Liver (tissue), 8 donors: ENCODE measurements at regions not wholly inside any gene's neighbourhood (a gene's known extent, or its start where the extent isn't known, plus 50 kb on each side); places are given as distances from the start of the nearest gene placed in this dataset.

Experiments used
- DNase-seq: peaks from one replicate; pipeline ENCODE4 v3.0.0-alpha.2; 2017; ENCODE audit warnings: low spot score
- H3K27ac ChIP-seq, 2 donors: one replicate each; pipeline ENCODE4 v1.7.0; 2013; ENCODE audit warnings: inconsistent platforms in 2 of 2, low read length in 2 of 2, control low read depth in 1 of 2, low read depth in 1 of 2, mild to moderate bottlenecking in 1 of 2
- H3K27me3 ChIP-seq, 4 donors: one replicate each; pipeline versions ENCODE4 v1.6.1 to v1.7.0; 2013; ENCODE audit warnings: low read length in 3 of 4, inconsistent platforms in 1 of 4, mild to moderate bottlenecking in 1 of 4, moderate library complexity in 1 of 4; ENCODE audit not compliant: control insufficient read depth in 4 of 4, insufficient read depth in 4 of 4
- H3K36me3 ChIP-seq, 4 donors: one replicate each; pipeline versions ENCODE4 v1.6.1 to v1.7.0; 2013; ENCODE audit warnings: low read length in 3 of 4, mild to moderate bottlenecking in 3 of 4, low read depth in 1 of 4, moderate library complexity in 1 of 4; ENCODE audit not compliant: control insufficient read depth in 4 of 4, insufficient read depth in 3 of 4
- H3K4me1 ChIP-seq, 4 donors: one replicate each; pipeline versions ENCODE4 v1.6.1 to v1.7.0; 2013; ENCODE audit warnings: low read length in 3 of 4, mild to moderate bottlenecking in 3 of 4, moderate library complexity in 1 of 4; ENCODE audit not compliant: control insufficient read depth in 4 of 4, insufficient read depth in 4 of 4
- H3K4me3 ChIP-seq, 3 donors: one replicate each; pipeline versions ENCODE4 v1.6.1 to v1.7.0; 2013; ENCODE audit warnings: low read length in 3 of 3, control low read depth in 1 of 3, low read depth in 1 of 3, mild to moderate bottlenecking in 1 of 3
- H3K9ac ChIP-seq, 2 donors: one replicate each; pipeline ENCODE4 v1.7.0; 2013; ENCODE audit warnings: low read length in 2 of 2, mild to moderate bottlenecking in 2 of 2, moderate library complexity in 2 of 2, control low read depth in 1 of 2, low read depth in 1 of 2
- H3K9me3 ChIP-seq, 4 donors: one replicate each; pipeline versions ENCODE4 v1.6.1 to v1.7.0; 2013; ENCODE audit warnings: low read length in 3 of 4; ENCODE audit not compliant: control insufficient read depth in 4 of 4
- CTCF ChIP-seq: fragments of 150-350 bp; IDR thresholded peaks from 2 replicates; pipeline ENCODE4 v1.5.1; 2017; ENCODE audit warnings: improper control_type of control experiment, low read depth, low read length; ENCODE audit not compliant: missing input control
- EGR1 ChIP-seq, 2 donors: IDR thresholded peaks; 2 replicates each; pipeline ENCODE4 v1.6.1; 2016 to 2018; ENCODE audit warnings: antibody characterized with exemption in 2 of 2, low read depth in 2 of 2
- FOXA1 ChIP-seq: IDR thresholded peaks from 2 replicates; pipeline ENCODE4 v1.6.1; 2016; ENCODE audit warnings: antibody characterized with exemption
- FOXA2 ChIP-seq: IDR thresholded peaks from 2 replicates; pipeline ENCODE4 v1.6.1; 2016; ENCODE audit warnings: antibody characterized with exemption
- GABPA ChIP-seq, 2 donors: IDR thresholded peaks in 1 of 2; conservative IDR thresholded peaks in 1 of 2; 2 replicates each; pipeline ENCODE4 v1.6.1; 2016; ENCODE audit warnings: antibody characterized with exemption in 2 of 2, mild to moderate bottlenecking in 1 of 2, moderate library complexity in 1 of 2
- HNF4A ChIP-seq, 2 donors: conservative IDR thresholded peaks; 2 replicates each; pipeline ENCODE4 v1.6.1; 2016; ENCODE audit warnings: antibody characterized with exemption in 2 of 2, mild to moderate bottlenecking in 2 of 2
- HNF4G ChIP-seq: IDR thresholded peaks from 2 replicates; pipeline ENCODE4 v1.6.1; 2016; ENCODE audit warnings: antibody characterized with exemption
- JUND ChIP-seq, 2 donors: IDR thresholded peaks; 2 replicates each; pipeline ENCODE4 v1.6.1; 2016; ENCODE audit warnings: antibody characterized with exemption in 2 of 2
- NR2F2 ChIP-seq: IDR thresholded peaks from 2 replicates; pipeline ENCODE4 v1.6.1; 2016; ENCODE audit warnings: antibody characterized with exemption
- RAD21 ChIP-seq, 2 donors: IDR thresholded peaks; 2 replicates each; pipeline ENCODE4 v1.6.1; 2016; ENCODE audit warnings: antibody characterized with exemption in 2 of 2, mild to moderate bottlenecking in 2 of 2
- RXRA ChIP-seq, 2 donors: IDR thresholded peaks; 2 replicates each; pipeline ENCODE4 v1.6.1; 2017 to 2018; ENCODE audit warnings: antibody characterized with exemption in 2 of 2, mild to moderate bottlenecking in 1 of 2
- SP1 ChIP-seq: IDR thresholded peaks from 2 replicates; pipeline ENCODE4 v1.6.1; 2018; ENCODE audit warnings: antibody characterized with exemption, mild to moderate bottlenecking
- TAF1 ChIP-seq: conservative IDR thresholded peaks from 2 replicates; pipeline ENCODE4 v1.6.1; 2016; ENCODE audit warnings: antibody characterized with exemption, mild to moderate bottlenecking
- YY1 ChIP-seq: IDR thresholded peaks from 2 replicates; pipeline ENCODE4 v1.6.1; 2016; ENCODE audit warnings: antibody characterized with exemption, mild to moderate bottlenecking
- ZBTB33 ChIP-seq: IDR thresholded peaks from 2 replicates; pipeline ENCODE4 v1.6.1; 2016; ENCODE audit warnings: antibody characterized with exemption
- WGBS: extraction: QIAGEN DNeasy Blood & Tissue Kit; methylation state at CpG from one replicate; pipeline ENCODE4 v1.1.7; 2013; 5-methylcytosine and 5-hydroxymethylcytosine counted together
- TF ChIP-seq, protein P1 (sequence below): IDR thresholded peaks from 2 replicates; pipeline ENCODE4 v1.6.1; 2016; ENCODE audit warnings: antibody characterized with exemption
- TF ChIP-seq, protein P2 (sequence below): IDR thresholded peaks from 2 replicates; pipeline ENCODE4 v1.6.1; 2016; ENCODE audit warnings: antibody characterized with exemption, mild to moderate bottlenecking
- TF ChIP-seq, protein P3 (sequence below): IDR thresholded peaks from 2 replicates; pipeline ENCODE4 v1.6.1; 2016; ENCODE audit warnings: antibody characterized with exemption
- donor health status: healthy.
- donor health status: healthy.
- donor health status: healthy.
- donor health status: healthy.
- donor health status: healthy.

DNA sequence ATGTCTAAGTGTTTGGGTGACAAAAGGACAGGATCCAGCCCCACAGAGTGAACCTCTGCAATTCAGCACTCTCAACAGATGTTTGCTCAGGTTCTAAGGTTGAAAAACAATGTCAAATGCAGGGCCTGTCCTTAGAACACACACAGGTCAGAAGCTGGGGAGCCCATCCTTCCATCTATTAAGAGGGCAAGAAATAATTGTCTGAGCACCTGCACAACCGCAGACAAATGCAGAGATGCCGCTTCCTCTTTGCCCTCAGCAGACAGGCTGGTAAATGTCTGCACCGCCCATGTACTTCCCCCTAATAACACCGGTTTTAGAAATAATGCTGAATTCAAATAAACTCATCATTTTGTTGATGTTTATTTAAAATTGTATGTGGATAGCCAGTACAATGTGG is 414.5 kb upstream of the ADAMTS16 start:
- H3K4me1 ChIP-seq = no peaks in the 10 kb centered on the region
- WGBS = 85% methylated on average over 4 of the region's 4 CpGs
- no peak for TF ChIP-seq ZBTB33
- no peak for TF ChIP-seq CTCF
- no peak for TF ChIP-seq HNF4A (conservative IDR thresholded peaks at IDR 0.05)
- TF ChIP-seq JUND (IDR thresholded peaks at IDR 0.05) = no peak
- TF ChIP-seq, protein P1, sequence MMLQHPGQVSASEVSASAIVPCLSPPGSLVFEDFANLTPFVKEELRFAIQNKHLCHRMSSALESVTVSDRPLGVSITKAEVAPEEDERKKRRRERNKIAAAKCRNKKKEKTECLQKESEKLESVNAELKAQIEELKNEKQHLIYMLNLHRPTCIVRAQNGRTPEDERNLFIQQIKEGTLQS = no peak
- TF ChIP-seq RAD21 (IDR thresholded peaks at IDR 0.05) = no peak
- no peak for TF ChIP-seq GABPA (IDR thresholded peaks at IDR 0.05 in 1 of 2, conservative IDR thresholded peaks at IDR 0.05 in 1 of 2)
- no peak for TF ChIP-seq HNF4G
- TF ChIP-seq TAF1 = no peak
- TF ChIP-seq FOXA2 = no peak
- TF ChIP-seq, protein P2, sequence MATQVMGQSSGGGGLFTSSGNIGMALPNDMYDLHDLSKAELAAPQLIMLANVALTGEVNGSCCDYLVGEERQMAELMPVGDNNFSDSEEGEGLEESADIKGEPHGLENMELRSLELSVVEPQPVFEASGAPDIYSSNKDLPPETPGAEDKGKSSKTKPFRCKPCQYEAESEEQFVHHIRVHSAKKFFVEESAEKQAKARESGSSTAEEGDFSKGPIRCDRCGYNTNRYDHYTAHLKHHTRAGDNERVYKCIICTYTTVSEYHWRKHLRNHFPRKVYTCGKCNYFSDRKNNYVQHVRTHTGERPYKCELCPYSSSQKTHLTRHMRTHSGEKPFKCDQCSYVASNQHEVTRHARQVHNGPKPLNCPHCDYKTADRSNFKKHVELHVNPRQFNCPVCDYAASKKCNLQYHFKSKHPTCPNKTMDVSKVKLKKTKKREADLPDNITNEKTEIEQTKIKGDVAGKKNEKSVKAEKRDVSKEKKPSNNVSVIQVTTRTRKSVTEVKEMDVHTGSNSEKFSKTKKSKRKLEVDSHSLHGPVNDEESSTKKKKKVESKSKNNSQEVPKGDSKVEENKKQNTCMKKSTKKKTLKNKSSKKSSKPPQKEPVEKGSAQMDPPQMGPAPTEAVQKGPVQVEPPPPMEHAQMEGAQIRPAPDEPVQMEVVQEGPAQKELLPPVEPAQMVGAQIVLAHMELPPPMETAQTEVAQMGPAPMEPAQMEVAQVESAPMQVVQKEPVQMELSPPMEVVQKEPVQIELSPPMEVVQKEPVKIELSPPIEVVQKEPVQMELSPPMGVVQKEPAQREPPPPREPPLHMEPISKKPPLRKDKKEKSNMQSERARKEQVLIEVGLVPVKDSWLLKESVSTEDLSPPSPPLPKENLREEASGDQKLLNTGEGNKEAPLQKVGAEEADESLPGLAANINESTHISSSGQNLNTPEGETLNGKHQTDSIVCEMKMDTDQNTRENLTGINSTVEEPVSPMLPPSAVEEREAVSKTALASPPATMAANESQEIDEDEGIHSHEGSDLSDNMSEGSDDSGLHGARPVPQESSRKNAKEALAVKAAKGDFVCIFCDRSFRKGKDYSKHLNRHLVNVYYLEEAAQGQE = no peak
- no peaks in the 10 kb centered on the region for H3K9me3 ChIP-seq
- DNase-seq = no peak
- no peak overlapping the region for H3K9ac ChIP-seq
- H3K27ac ChIP-seq = no peak overlapping the region
- H3K36me3 ChIP-seq = no peaks in the 10 kb centered on the region
- no peaks in the 10 kb centered on the region for H3K27me3 ChIP-seq
- no peak overlapping the region for H3K4me3 ChIP-seq

DNA sequence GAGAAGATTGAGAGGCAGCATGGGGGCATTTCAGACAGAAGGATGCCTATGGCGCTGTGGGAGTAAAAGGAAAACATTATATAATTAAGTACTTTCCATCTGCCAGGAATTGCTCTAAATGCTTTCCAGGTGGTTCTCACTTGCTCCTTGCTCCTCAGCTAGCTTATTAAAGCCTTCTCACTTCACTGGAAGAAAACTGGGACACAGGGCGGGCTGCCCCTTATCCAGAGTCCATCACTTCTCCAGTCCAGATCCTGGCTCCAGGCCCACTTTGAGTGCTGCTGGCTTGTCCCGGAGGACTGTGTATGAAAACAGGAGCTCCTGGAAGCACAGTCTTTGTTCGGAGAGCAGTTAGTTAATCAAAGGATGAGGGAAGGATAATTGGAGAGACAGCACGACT is 409.9 kb upstream of the ADAMTS16 start:
- 73% methylated on average over 5 of the region's 5 CpGs for WGBS
- Histone ChIP-seq H3K9ac (no peak overlapping the region), H3K9me3 (no peaks in the 10 kb centered on the region), H3K36me3 (no peaks in the 10 kb centered on the region), H3K27me3 (no peaks in the 10 kb centered on the region), H3K4me1 (no peaks in the 10 kb centered on the region), H3K27ac (no peak overlapping the region), H3K4me3 (no peak overlapping the region)
- DNase-seq = no peak
- TF ChIP-seq TAF1 (no peak), EGR1 (IDR thresholded peaks at IDR 0.05; ENCODE audit: low read depth in 2 of 2) (no peak), NR2F2 (no peak), CTCF (no peak), HNF4G (no peak), SP1 (no peak), JUND (IDR thresholded peaks at IDR 0.05) (no peak), FOXA1 (no peak), YY1 (no peak), HNF4A (conservative IDR thresholded peaks at IDR 0.05) (no peak), RXRA (IDR thresholded peaks at IDR 0.05) (no peak), FOXA2 (no peak)
- TF ChIP-seq, protein P1 = no peak
- TF ChIP-seq, protein P2 = no peak
- TF ChIP-seq, protein P3, sequence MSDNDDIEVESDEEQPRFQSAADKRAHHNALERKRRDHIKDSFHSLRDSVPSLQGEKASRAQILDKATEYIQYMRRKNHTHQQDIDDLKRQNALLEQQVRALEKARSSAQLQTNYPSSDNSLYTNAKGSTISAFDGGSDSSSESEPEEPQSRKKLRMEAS = no peak
